Endothelial cell of umbilical vein (primary cell): ENCODE measurements at regions not wholly inside any gene's neighbourhood (a gene's known extent, or its start where the extent isn't known, plus 50 kb on each side); places are given as distances from the start of the nearest gene placed in this dataset.

ENCODE experiments used
- BruUV-seq: library from RNA; stranded (reverse); fragments of 400-500 nt; replicated peaks from 2 replicates; lab custom pipeline; 2021; lab: Mats Ljungman, UMichigan
- CTCF ChIA-PET: fragments of 300-600, 350-600 bp; sonication (Branson Sonifier 250); formaldehyde crosslinking; loops from one replicate; lab custom pipeline; 2021; ENCODE audit warnings: antibody characterized with exemption, inconsistent platforms; lab: Charles Lee
- POLR2A ChIA-PET: fragments of 300-600, 350-600 bp; sonication (Branson Sonifier 250); formaldehyde crosslinking; loops from one replicate; lab custom pipeline; 2021; ENCODE audit warnings: antibody characterized with exemption, inconsistent platforms; lab: Charles Lee
- DNase-seq: peaks from one replicate; pipeline ENCODE4 v3.0.0-alpha.2; 2011; ENCODE audit warnings: low read depth, low spot score
- FAIRE-seq: peaks from 2 replicates; lab custom pipeline; 2011; peaks lifted over from hg19 to GRCh38; lab: Jason Lieb, UNC
- H2AFZ ChIP-seq: 2 replicates; pipeline ENCODE4 v1.6.0; 2012; ENCODE audit warnings: low read depth, low read length, control low read depth, inconsistent platforms
- H3K27ac ChIP-seq: 2 replicates; pipeline ENCODE4 v1.5.1; 2011; ENCODE audit warnings: low read depth, mild to moderate bottlenecking, control low read depth, low read length, moderate library complexity; ENCODE audit not compliant: insufficient read depth
- H3K27me3 ChIP-seq, 2 experiments: 2 replicates each; pipeline versions ENCODE4 v1.6.0 to v1.6.1; 2011; ENCODE audit warnings: low read length in 2 of 2, mixed read lengths in 1 of 2; ENCODE audit not compliant: control insufficient read depth in 2 of 2, insufficient read depth in 2 of 2
- H3K36me3 ChIP-seq, 2 experiments: 2 replicates in 1 of 2; 3 replicates in 1 of 2; pipeline ENCODE4 v1.5.1; 2011; ENCODE audit warnings: low read length in 2 of 2, mild to moderate bottlenecking in 1 of 2, moderate library complexity in 1 of 2; ENCODE audit not compliant: control insufficient read depth in 2 of 2, insufficient read depth in 2 of 2; ENCODE audit errors: extremely low read depth in 1 of 2
- H3K4me1 ChIP-seq: 3 replicates; pipeline ENCODE4 v1.5.1; 2011; ENCODE audit warnings: mild to moderate bottlenecking, low read length; ENCODE audit not compliant: control insufficient read depth, insufficient read depth; ENCODE audit errors: extremely low read depth
- H3K4me2 ChIP-seq: 2 replicates; pipeline ENCODE4 v1.6.1; 2011; ENCODE audit warnings: low read length, control low read depth, mixed read lengths; ENCODE audit not compliant: insufficient read depth
- H3K4me3 ChIP-seq, 3 experiments: fragments of 200-600 bp in 1 of 3; sonication (generic), shearing (Covaris generic) in 1 of 3; replicated peaks in 1 of 3; 2 replicates each; pipeline ENCODE4 v1.5.1; 2011 to 2016; ENCODE audit warnings: control low read depth in 3 of 3, low read length in 3 of 3, mild to moderate bottlenecking in 2 of 3, inconsistent platforms in 1 of 3, low read depth in 1 of 3, moderate library complexity in 1 of 3; ENCODE audit not compliant: insufficient read depth in 1 of 3
- H3K79me2 ChIP-seq: 2 replicates; pipeline ENCODE4 v1.6.0; 2012; ENCODE audit warnings: low read length, inconsistent platforms; ENCODE audit not compliant: control insufficient read depth, insufficient read depth
- H3K9ac ChIP-seq: replicated peaks from 2 replicates; pipeline ENCODE3; 2011; ENCODE audit warnings: low read length, control low read depth; ENCODE audit not compliant: insufficient read depth; ENCODE audit errors: extremely low read depth
- H3K9me1 ChIP-seq: replicated peaks from 3 replicates; pipeline ENCODE4 v1.6.0; 2011; ENCODE audit warnings: mild to moderate bottlenecking, low read length; ENCODE audit not compliant: control insufficient read depth, insufficient read depth; ENCODE audit errors: extremely low read depth
- H3K9me3 ChIP-seq: replicated peaks from 2 replicates; pipeline ENCODE4 v1.5.1; 2012; ENCODE audit warnings: low read length, inconsistent platforms; ENCODE audit not compliant: control insufficient read depth, insufficient read depth
- H4K20me1 ChIP-seq: replicated peaks from 2 replicates; pipeline ENCODE3; 2011; ENCODE audit warnings: mild to moderate bottlenecking, low read length; ENCODE audit not compliant: control insufficient read depth, insufficient read depth; ENCODE audit errors: extremely low read depth
- EZH2 ChIP-seq: IDR thresholded peaks from 2 replicates; pipeline ENCODE4 v1.6.1; 2012; ENCODE audit warnings: borderline replicate concordance, low read depth, mild to moderate bottlenecking, moderate library complexity, low read length, inconsistent platforms; ENCODE audit not compliant: severe bottlenecking
- FOS ChIP-seq: IDR thresholded peaks from 2 replicates; pipeline ENCODE4 v1.6.1; 2011; ENCODE audit warnings: mild to moderate bottlenecking, low read length, moderate library complexity, borderline replicate concordance; ENCODE audit not compliant: insufficient read depth
- JUN ChIP-seq: IDR thresholded peaks from 2 replicates; pipeline ENCODE4 v1.6.1; 2011; ENCODE audit warnings: borderline replicate concordance, low read depth; ENCODE audit not compliant: insufficient read length, insufficient read depth
- MAX ChIP-seq: IDR thresholded peaks from 2 replicates; pipeline ENCODE4 v1.6.1; 2011; ENCODE audit not compliant: insufficient read depth, insufficient read length
- MYC ChIP-seq: IDR thresholded peaks from one replicate; pipeline ENCODE4 v1.6.1; 2011; ENCODE audit warnings: mild to moderate bottlenecking, low read depth, low read length
- POLR2A ChIP-seq: IDR thresholded peaks from 2 replicates; pipeline ENCODE4 v1.6.1; 2012; ENCODE audit warnings: low read depth, mild to moderate bottlenecking, control low read depth, low read length
- POLR2AphosphoS5 ChIP-seq: IDR thresholded peaks from 2 replicates; pipeline ENCODE4 v1.6.1; 2012; ENCODE audit warnings: low read depth, mild to moderate bottlenecking, control low read depth, low read length, moderate library complexity; ENCODE audit not compliant: insufficient read depth
- dilution Hi-C: fragments of 300-500 bp; cut with MboI; formaldehyde crosslinking; loops from one replicate; pipeline ENCODE4 v1.15.0; 2019; ENCODE audit warnings: low sequenced_read_pairs; ENCODE audit not compliant: extremely low pct_ligation_motif_present
- intact Hi-C: fragments of 100-400 bp; cut with micrococcal nuclease; formaldehyde crosslinking; loops from one replicate; pipeline ENCODE4 v1.10.0; 2022
- TF ChIP-seq, protein P1 (sequence below), 2 donors: IDR thresholded peaks; 1 replicate in 1 of 2; 2 replicates in 1 of 2; pipeline ENCODE4 v1.5.1; 2011; ENCODE audit warnings: low read length in 2 of 2, mild to moderate bottlenecking in 2 of 2, moderate library complexity in 2 of 2, control low read depth in 1 of 2, inconsistent platforms in 1 of 2, low read depth in 1 of 2; ENCODE audit not compliant: insufficient read depth in 1 of 2; ENCODE audit errors: extremely low read depth in 1 of 2

GRCh38 chr7:137094-137891, 55.1 kb upstream of the FAM20C start:
- H3K4me3 ChIP-seq = no peak overlapping the region
- H3K36me3 ChIP-seq = no peaks in the 10 kb centered on the region
- H3K4me1 ChIP-seq = no peaks in the 10 kb centered on the region
- POLR2A ChIA-PET = no interaction called here
- intact Hi-C loops = no loop called here
- no peak for DNase-seq
- no peak for FAIRE-seq
- no peak overlapping the region for H3K9ac ChIP-seq
- no peak overlapping the region for H3K27ac ChIP-seq
- H4K20me1 ChIP-seq = no peaks in the 10 kb centered on the region
- TF ChIP-seq MYC = no peak
- TF ChIP-seq POLR2A = no peak
- TF ChIP-seq, protein P1, sequence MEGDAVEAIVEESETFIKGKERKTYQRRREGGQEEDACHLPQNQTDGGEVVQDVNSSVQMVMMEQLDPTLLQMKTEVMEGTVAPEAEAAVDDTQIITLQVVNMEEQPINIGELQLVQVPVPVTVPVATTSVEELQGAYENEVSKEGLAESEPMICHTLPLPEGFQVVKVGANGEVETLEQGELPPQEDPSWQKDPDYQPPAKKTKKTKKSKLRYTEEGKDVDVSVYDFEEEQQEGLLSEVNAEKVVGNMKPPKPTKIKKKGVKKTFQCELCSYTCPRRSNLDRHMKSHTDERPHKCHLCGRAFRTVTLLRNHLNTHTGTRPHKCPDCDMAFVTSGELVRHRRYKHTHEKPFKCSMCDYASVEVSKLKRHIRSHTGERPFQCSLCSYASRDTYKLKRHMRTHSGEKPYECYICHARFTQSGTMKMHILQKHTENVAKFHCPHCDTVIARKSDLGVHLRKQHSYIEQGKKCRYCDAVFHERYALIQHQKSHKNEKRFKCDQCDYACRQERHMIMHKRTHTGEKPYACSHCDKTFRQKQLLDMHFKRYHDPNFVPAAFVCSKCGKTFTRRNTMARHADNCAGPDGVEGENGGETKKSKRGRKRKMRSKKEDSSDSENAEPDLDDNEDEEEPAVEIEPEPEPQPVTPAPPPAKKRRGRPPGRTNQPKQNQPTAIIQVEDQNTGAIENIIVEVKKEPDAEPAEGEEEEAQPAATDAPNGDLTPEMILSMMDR (IDR thresholded peaks at IDR 0.05; ENCODE audit: extremely low read depth in 1 of 2, insufficient read depth in 1 of 2, low read depth in 1 of 2, low read length in 2 of 2) = no peak
- TF ChIP-seq EZH2 = no peak
- no peak overlapping the region for H3K4me2 ChIP-seq
- peaks cover 2 to 4% of the 10 kb centered on the region in 2 experiments for H3K27me3 ChIP-seq
- H3K9me1 ChIP-seq = no peaks in the 10 kb centered on the region
- H3K9me3 ChIP-seq = no peaks in the 10 kb centered on the region
- dilution Hi-C loops = no loop called here
- no peak overlapping the region for H2AFZ ChIP-seq
- CTCF ChIA-PET = no interaction called here
- no peaks in the 10 kb centered on the region for H3K79me2 ChIP-seq
- BruUV-seq = no TSS peak

DNA sequence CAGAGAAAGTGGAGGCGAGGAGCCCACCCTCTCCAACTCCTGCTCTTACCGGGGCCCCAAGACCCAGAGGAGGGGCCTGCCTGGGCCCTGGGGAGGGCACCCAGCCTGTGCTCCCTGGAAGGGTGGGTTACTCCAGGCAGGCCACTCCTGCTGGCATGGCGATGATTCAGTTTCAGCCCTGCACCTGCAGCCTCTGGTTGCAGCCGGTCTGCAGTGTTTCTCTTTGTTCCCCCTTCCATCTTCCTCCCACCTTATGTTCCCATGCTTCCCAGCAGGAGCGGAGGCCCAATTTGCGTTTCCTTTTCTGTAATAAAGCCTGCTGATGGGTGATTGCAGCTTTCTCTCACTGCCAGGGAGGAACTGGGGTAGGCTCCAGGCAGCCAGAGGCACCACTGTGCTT, 53.2 kb upstream of the FAM20C start:
- dilution Hi-C loops = no loop called here
- Histone ChIP-seq H3K4me3 (no peak overlapping the region), H3K4me1 (no peaks in the 10 kb centered on the region), H3K4me2 (no peak overlapping the region), H3K79me2 (no peaks in the 10 kb centered on the region), H3K36me3 (no peaks in the 10 kb centered on the region), H3K9ac (no peak overlapping the region), H2AFZ (no peak overlapping the region), H4K20me1 (no peaks in the 10 kb centered on the region), H3K27me3 (peaks cover 2 to 4% of the 10 kb centered on the region in 2 experiments), H3K9me1 (no peaks in the 10 kb centered on the region), H3K27ac (no peak overlapping the region), H3K9me3 (no peaks in the 10 kb centered on the region)
- no peak for DNase-seq
- CTCF ChIA-PET = no interaction called here
- no peak for FAIRE-seq
- TF ChIP-seq JUN (no peak), FOS (no peak), POLR2A (no peak), MAX (no peak), POLR2AphosphoS5 (no peak), MYC (no peak)
- no TSS peak for BruUV-seq
- POLR2A ChIA-PET = no interaction called here
- intact Hi-C loops = no loop called here
